NCI-H2196 treated with DMSO at 0.1 percent for 48 hours (cell line): ENCODE measurements at regions not wholly inside any gene's neighbourhood (a gene's known extent, or its start where the extent isn't known, plus 50 kb on each side); places are given as distances from the start of the nearest gene placed in this dataset.

Source experiments
- DNase-seq: peaks from one replicate; lab custom pipeline; 2025; ENCODE audit not compliant: unreplicated experiment; lab: John Stamatoyannopoulos, UW

- DNase-seq = no peak
Observed at GRCh38 chr10:108812906-108813305, 1110.4 kb downstream of the XPNPEP1 start.

- DNase-seq = no peak
Observed at GRCh38 chr10:108812296-108812695, 1111.0 kb downstream of the XPNPEP1 start.

GRCh38 chr10:108808228-108808627 is 1115.1 kb downstream of the XPNPEP1 start:
- no peak for DNase-seq

GRCh38 chr10:108801775-108802517 is 1121.4 kb downstream of the XPNPEP1 start:
- no peak for DNase-seq

- DNase-seq = no peak
Observed at GRCh38 chr10:108801220-108801619, 1122.1 kb downstream of the XPNPEP1 start.

GRCh38 chr10:108797573-108797972 is 1125.7 kb downstream of the XPNPEP1 start:
- DNase-seq = no peak

GRCh38 chr10:108791794-108792474 is 1131.4 kb downstream of the XPNPEP1 start:
- DNase-seq = no peak

- DNase-seq = no peak
Observed at GRCh38 chr10:108791030-108791429, 1132.3 kb downstream of the XPNPEP1 start.

GRCh38 chr10:108789919-108790318 is 1133.4 kb downstream of the XPNPEP1 start:
- no peak for DNase-seq

GRCh38 chr10:108789336-108789735 is 1134.0 kb downstream of the XPNPEP1 start:
- no peak for DNase-seq

- no peak for DNase-seq
Observed at GRCh38 chr10:108788891-108789290, 1134.4 kb downstream of the XPNPEP1 start.

GRCh38 chr10:108787932-108788331 is 1135.4 kb downstream of the XPNPEP1 start:
- no peak for DNase-seq

- DNase-seq = no peak
Observed at GRCh38 chr10:108785011-108785410, 1138.3 kb downstream of the XPNPEP1 start.

- no peak for DNase-seq
Observed at GRCh38 chr10:108784534-108784933, 1138.8 kb downstream of the XPNPEP1 start.

- DNase-seq = no peak
Observed at GRCh38 chr10:108783897-108784296, 1139.4 kb downstream of the XPNPEP1 start.

GRCh38 chr10:108782411-108782810 is 1140.9 kb downstream of the XPNPEP1 start:
- no peak for DNase-seq

GRCh38 chr10:108779501-108779900 is 1143.8 kb downstream of the XPNPEP1 start:
- no peak for DNase-seq

- DNase-seq = no peak
Observed at GRCh38 chr10:108775911-108776475, 1147.3 kb downstream of the XPNPEP1 start.

GRCh38 chr10:108771106-108771505 is 1152.2 kb downstream of the XPNPEP1 start:
- no peak for DNase-seq

GRCh38 chr10:108765794-108766193 is 1157.5 kb downstream of the XPNPEP1 start:
- DNase-seq = no peak

- DNase-seq = no peak
Observed at GRCh38 chr10:108757946-108758345, 1165.4 kb downstream of the XPNPEP1 start.

- no peak for DNase-seq
Observed at GRCh38 chr10:108755646-108756045, 1167.7 kb downstream of the XPNPEP1 start.
